AG10803 (cell line): ENCODE measurements at regions not wholly inside any gene's neighbourhood (a gene's known extent, or its start where the extent isn't known, plus 50 kb on each side); places are given as distances from the start of the nearest gene placed in this dataset.

Source experiments
- DNase-seq: peaks from one replicate; pipeline ENCODE4 v3.0.0; 2010; ENCODE audit warnings: low read depth
- H3K4me3 ChIP-seq: 2 replicates; pipeline ENCODE4 v1.5.1; 2011; ENCODE audit warnings: mild to moderate bottlenecking, low read length, control low read depth
- TF ChIP-seq, protein P1 (sequence below): conservative IDR thresholded peaks from 2 replicates; pipeline ENCODE4 v1.5.1; 2011; ENCODE audit warnings: mild to moderate bottlenecking, low read length, control low read depth, inconsistent platforms

DNA sequence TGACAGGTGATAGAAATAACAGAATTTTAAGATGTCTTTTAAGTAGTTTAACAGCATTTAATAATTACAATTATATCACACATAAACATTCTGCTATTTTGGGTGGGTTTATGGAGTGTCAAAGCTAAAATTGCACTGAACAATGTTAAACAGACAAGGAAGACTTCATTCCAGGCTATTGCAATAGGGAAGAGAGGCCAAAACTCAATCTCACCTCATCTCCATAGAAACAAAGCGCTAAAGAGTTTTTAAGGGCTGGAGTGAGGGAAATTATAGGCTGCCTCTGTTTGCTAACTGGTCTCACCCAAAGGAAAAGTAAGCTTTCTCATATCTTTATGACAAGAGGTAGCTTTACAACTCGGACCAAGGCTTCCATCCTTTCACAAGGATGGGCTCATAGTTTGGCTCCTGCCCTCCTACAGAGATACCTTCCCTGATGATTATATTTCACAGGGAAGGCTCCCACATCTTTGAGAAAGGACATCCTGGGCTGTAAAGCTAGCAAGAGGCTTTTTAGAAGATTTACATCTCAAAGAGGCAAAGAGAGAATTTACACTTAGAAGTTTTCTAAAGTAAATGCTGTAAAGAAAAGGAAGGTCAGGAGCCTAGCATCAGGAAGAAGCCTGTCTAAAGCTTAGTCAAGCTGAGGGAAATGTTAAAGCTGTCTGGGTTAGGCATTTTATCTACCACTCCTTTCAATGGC is 350.2 kb upstream of the IMPG1 start:
- TF ChIP-seq, protein P1, sequence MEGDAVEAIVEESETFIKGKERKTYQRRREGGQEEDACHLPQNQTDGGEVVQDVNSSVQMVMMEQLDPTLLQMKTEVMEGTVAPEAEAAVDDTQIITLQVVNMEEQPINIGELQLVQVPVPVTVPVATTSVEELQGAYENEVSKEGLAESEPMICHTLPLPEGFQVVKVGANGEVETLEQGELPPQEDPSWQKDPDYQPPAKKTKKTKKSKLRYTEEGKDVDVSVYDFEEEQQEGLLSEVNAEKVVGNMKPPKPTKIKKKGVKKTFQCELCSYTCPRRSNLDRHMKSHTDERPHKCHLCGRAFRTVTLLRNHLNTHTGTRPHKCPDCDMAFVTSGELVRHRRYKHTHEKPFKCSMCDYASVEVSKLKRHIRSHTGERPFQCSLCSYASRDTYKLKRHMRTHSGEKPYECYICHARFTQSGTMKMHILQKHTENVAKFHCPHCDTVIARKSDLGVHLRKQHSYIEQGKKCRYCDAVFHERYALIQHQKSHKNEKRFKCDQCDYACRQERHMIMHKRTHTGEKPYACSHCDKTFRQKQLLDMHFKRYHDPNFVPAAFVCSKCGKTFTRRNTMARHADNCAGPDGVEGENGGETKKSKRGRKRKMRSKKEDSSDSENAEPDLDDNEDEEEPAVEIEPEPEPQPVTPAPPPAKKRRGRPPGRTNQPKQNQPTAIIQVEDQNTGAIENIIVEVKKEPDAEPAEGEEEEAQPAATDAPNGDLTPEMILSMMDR, result no peak
- no peak overlapping the region for H3K4me3 ChIP-seq
- DNase-seq, result no peak

DNA sequence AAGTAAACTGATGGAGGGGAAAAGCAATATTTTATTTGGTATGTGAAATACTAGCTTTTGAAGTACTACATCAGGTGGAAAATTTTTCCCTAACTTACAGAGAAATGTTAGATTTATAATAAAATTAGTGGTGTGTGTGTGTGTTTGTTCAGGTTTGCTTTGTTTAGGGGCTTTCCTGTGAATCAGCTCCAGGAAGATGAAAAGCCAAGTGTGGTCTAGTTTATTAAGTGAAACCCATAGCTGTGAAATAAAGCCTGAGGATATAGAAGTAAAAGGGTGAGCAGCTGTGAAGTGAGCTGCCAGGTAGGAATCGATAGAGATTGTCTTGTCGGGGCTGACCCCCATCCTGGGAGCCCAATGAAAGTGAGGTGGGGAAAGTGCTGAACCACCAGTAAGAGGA is 347.6 kb upstream of the IMPG1 start:
- TF ChIP-seq, protein P1, result no peak
- no peak for DNase-seq
- H3K4me3 ChIP-seq, result no peak overlapping the region

DNA sequence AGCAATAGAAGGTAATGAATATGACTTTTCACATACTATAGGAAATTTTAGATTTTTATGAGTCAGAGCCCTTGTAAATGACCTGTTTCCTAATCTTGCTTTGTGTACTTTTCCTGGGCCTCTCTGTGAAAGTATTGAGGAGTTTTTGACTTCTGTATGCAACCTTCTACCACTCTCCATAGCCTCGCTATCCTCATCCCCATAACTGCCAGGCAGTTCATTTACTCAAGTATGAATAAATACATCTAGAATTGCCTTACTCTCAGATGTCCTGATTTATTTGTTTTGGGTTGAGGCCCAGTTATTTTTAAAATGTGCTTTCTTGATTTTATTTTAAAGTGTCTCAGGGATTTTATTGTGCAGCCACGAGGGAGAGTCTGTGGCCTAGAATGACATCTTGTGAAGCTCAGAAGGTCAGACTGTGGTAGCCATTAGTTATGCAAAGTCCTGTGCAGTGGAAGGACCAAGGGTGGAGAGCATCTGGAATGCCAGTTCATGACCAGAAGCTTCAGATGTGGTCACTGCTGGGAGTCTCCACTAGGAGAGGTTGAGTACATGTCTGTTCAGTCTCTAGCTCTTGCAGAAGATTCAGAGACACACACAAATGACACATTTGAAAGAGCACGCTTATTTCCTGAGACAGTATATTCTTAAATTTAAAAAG is 346.2 kb upstream of the IMPG1 start:
- no peak overlapping the region for H3K4me3 ChIP-seq
- TF ChIP-seq, protein P1, result no peak
- DNase-seq, result no peak

DNA sequence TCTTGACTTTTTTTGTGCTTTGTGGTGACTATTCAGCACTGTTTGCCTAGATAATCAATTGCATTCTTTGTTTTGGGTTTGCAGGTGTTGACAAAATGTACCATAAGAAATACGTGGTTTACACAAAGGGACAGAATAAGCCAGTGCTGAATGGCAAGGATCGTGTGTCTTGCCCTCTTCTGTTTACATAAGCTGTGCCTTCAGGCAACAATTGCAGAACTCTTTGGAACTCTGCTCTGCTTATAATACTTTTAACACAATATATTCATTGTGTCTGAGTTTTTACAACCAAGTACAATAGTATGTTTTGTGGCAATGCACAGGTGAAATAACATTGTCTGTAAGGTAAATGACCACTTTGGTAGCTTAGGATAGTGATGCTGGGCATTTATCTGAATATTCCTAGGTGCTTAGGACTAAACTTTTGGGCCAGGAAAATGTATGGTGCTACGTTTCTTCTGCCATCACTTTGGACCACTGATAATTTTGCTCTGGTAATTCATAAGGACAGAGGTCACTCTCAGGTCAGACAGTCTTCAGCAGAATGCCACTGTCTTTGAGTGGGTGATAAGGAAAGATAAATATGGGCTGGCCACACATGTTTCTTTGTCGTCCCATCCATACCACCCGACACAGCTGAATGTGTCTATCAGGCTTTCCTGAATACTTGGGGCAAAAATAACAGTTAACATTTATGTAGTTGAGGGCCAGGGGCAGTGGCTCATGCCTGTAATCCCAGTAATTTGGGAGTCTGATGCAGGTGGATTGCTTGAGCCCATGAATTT is 344.6 kb upstream of the IMPG1 start:
- no peak for DNase-seq
- TF ChIP-seq, protein P1, result no peak
- H3K4me3 ChIP-seq, result no peak overlapping the region

DNA sequence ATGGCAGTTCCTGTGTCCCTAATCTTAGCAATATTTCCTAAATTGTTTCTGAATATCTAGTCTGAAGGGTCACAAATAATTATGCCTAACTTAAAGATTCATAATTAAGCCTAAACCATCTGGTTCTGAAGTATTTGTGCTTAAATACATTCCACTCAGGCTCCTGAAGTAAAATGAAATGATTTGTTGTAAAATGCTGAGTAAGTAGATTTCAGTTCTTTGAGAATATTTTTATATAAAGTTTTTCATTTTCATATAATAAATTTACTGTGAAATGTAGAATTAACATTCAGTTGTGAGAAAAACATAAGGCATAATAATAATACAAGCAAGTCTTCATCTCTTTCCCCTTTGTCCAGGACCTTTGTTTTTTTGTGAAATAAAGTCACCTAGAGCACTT is 330.6 kb upstream of the IMPG1 start:
- DNase-seq, result no peak
- H3K4me3 ChIP-seq, result no peak overlapping the region
- TF ChIP-seq, protein P1, result no peak

DNA sequence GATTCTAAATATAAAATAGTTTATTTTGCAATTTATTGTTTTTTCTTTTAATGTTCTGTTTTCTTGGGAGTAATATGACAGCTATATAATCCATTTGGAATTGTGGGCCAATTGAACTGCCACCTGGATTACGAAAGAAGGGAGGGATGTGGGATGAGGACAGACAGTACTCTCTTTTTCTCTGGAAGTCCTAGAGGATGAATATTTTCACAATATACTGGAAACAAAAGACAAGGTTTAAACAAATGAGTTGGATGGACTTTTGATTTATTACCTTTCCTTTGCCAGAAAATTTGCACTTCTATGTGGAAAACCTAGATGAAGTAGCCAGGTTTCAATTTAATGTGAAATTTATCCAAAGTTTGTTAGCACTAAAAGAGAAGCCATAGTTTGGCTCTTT is 325.5 kb upstream of the IMPG1 start:
- no peak for DNase-seq
- TF ChIP-seq, protein P1, result no peak
- H3K4me3 ChIP-seq, result no peak overlapping the region
